Liver (tissue), 8 donors: ENCODE measurements at regions not wholly inside any gene's neighbourhood (a gene's known extent, or its start where the extent isn't known, plus 50 kb on each side); places are given as distances from the start of the nearest gene placed in this dataset.

Source experiments
- DNase-seq: peaks from one replicate; pipeline ENCODE4 v3.0.0-alpha.2; 2017; ENCODE audit warnings: low spot score
- H3K27ac ChIP-seq, 2 donors: one replicate each; pipeline ENCODE4 v1.7.0; 2013; ENCODE audit warnings: inconsistent platforms in 2 of 2, low read length in 2 of 2, control low read depth in 1 of 2, low read depth in 1 of 2, mild to moderate bottlenecking in 1 of 2
- H3K27me3 ChIP-seq, 4 donors: one replicate each; pipeline versions ENCODE4 v1.6.1 to v1.7.0; 2013; ENCODE audit warnings: low read length in 3 of 4, inconsistent platforms in 1 of 4, mild to moderate bottlenecking in 1 of 4, moderate library complexity in 1 of 4; ENCODE audit not compliant: control insufficient read depth in 4 of 4, insufficient read depth in 4 of 4
- H3K36me3 ChIP-seq, 4 donors: one replicate each; pipeline versions ENCODE4 v1.6.1 to v1.7.0; 2013; ENCODE audit warnings: low read length in 3 of 4, mild to moderate bottlenecking in 3 of 4, low read depth in 1 of 4, moderate library complexity in 1 of 4; ENCODE audit not compliant: control insufficient read depth in 4 of 4, insufficient read depth in 3 of 4
- H3K4me1 ChIP-seq, 4 donors: one replicate each; pipeline versions ENCODE4 v1.6.1 to v1.7.0; 2013; ENCODE audit warnings: low read length in 3 of 4, mild to moderate bottlenecking in 3 of 4, moderate library complexity in 1 of 4; ENCODE audit not compliant: control insufficient read depth in 4 of 4, insufficient read depth in 4 of 4
- H3K4me3 ChIP-seq, 3 donors: one replicate each; pipeline versions ENCODE4 v1.6.1 to v1.7.0; 2013; ENCODE audit warnings: low read length in 3 of 3, control low read depth in 1 of 3, low read depth in 1 of 3, mild to moderate bottlenecking in 1 of 3
- H3K9ac ChIP-seq, 2 donors: one replicate each; pipeline ENCODE4 v1.7.0; 2013; ENCODE audit warnings: low read length in 2 of 2, mild to moderate bottlenecking in 2 of 2, moderate library complexity in 2 of 2, control low read depth in 1 of 2, low read depth in 1 of 2
- H3K9me3 ChIP-seq, 4 donors: one replicate each; pipeline versions ENCODE4 v1.6.1 to v1.7.0; 2013; ENCODE audit warnings: low read length in 3 of 4; ENCODE audit not compliant: control insufficient read depth in 4 of 4
- CTCF ChIP-seq: fragments of 150-350 bp; IDR thresholded peaks from 2 replicates; pipeline ENCODE4 v1.5.1; 2017; ENCODE audit warnings: improper control_type of control experiment, low read depth, low read length; ENCODE audit not compliant: missing input control
- EGR1 ChIP-seq, 2 donors: IDR thresholded peaks; 2 replicates each; pipeline ENCODE4 v1.6.1; 2016 to 2018; ENCODE audit warnings: antibody characterized with exemption in 2 of 2, low read depth in 2 of 2
- FOXA1 ChIP-seq: IDR thresholded peaks from 2 replicates; pipeline ENCODE4 v1.6.1; 2016; ENCODE audit warnings: antibody characterized with exemption
- FOXA2 ChIP-seq: IDR thresholded peaks from 2 replicates; pipeline ENCODE4 v1.6.1; 2016; ENCODE audit warnings: antibody characterized with exemption
- GABPA ChIP-seq, 2 donors: IDR thresholded peaks in 1 of 2; conservative IDR thresholded peaks in 1 of 2; 2 replicates each; pipeline ENCODE4 v1.6.1; 2016; ENCODE audit warnings: antibody characterized with exemption in 2 of 2, mild to moderate bottlenecking in 1 of 2, moderate library complexity in 1 of 2
- HNF4G ChIP-seq: IDR thresholded peaks from 2 replicates; pipeline ENCODE4 v1.6.1; 2016; ENCODE audit warnings: antibody characterized with exemption
- NR2F2 ChIP-seq: IDR thresholded peaks from 2 replicates; pipeline ENCODE4 v1.6.1; 2016; ENCODE audit warnings: antibody characterized with exemption
- RAD21 ChIP-seq, 2 donors: IDR thresholded peaks; 2 replicates each; pipeline ENCODE4 v1.6.1; 2016; ENCODE audit warnings: antibody characterized with exemption in 2 of 2, mild to moderate bottlenecking in 2 of 2
- REST ChIP-seq: IDR thresholded peaks from 2 replicates; pipeline ENCODE4 v1.6.1; 2016; ENCODE audit warnings: antibody characterized with exemption, mild to moderate bottlenecking
- RXRA ChIP-seq, 2 donors: IDR thresholded peaks; 2 replicates each; pipeline ENCODE4 v1.6.1; 2017 to 2018; ENCODE audit warnings: antibody characterized with exemption in 2 of 2, mild to moderate bottlenecking in 1 of 2
- SP1 ChIP-seq: IDR thresholded peaks from 2 replicates; pipeline ENCODE4 v1.6.1; 2018; ENCODE audit warnings: antibody characterized with exemption, mild to moderate bottlenecking
- TAF1 ChIP-seq: conservative IDR thresholded peaks from 2 replicates; pipeline ENCODE4 v1.6.1; 2016; ENCODE audit warnings: antibody characterized with exemption, mild to moderate bottlenecking
- YY1 ChIP-seq: IDR thresholded peaks from 2 replicates; pipeline ENCODE4 v1.6.1; 2016; ENCODE audit warnings: antibody characterized with exemption, mild to moderate bottlenecking
- ZBTB33 ChIP-seq: IDR thresholded peaks from 2 replicates; pipeline ENCODE4 v1.6.1; 2016; ENCODE audit warnings: antibody characterized with exemption
- WGBS: extraction: QIAGEN DNeasy Blood & Tissue Kit; methylation state at CpG from one replicate; pipeline ENCODE4 v1.1.7; 2013; 5-methylcytosine and 5-hydroxymethylcytosine counted together
- TF ChIP-seq, protein P1 (sequence below): IDR thresholded peaks from 2 replicates; pipeline ENCODE4 v1.6.1; 2016; ENCODE audit warnings: antibody characterized with exemption
- donor health status: healthy.
- donor health status: healthy.
- donor health status: healthy.
- donor health status: healthy.
- donor health status: healthy.

DNA sequence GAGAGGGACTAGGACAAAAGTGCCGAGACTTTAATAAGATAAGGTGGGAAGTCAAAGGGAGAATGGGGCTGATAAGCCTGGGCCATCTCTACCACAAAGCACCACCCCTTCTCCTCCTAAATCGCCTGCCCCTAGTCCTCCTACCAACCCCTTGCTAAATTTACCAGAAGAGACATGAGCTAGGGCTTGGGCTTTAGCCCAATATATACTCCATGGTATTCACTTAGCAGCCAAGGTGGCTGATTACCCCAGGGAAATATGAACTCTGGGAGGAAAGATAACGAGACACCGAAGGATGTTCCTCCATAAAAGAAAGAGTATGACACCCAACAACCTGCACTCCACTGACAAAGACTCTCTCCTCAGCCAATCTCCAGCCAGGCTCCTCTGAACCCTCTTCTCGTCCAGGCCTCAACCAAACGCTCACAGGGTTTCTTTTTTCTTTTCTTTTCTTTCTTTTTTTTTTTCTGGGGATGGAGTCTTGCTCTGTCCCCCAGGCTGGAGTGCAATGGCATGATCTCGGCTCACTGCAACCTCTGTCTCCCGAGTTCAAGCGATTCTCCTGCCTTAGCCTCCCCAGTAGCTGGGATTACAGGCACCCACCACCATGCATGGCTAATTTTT is 610.2 kb downstream of the UQCRFS1 start:
- DNase-seq: no peak
- H3K27ac ChIP-seq: no peak overlapping the region
- H3K9ac ChIP-seq: no peak overlapping the region
- 84% methylated on average over 9 of the region's 9 CpGs for WGBS
- peaks cover 0 to 6% (median 0%) of the 10 kb centered on the region in 4 donors for H3K4me1 ChIP-seq
- H3K27me3 ChIP-seq: no peaks in the 10 kb centered on the region
- no peaks in the 10 kb centered on the region for H3K9me3 ChIP-seq
- H3K4me3 ChIP-seq: no peak overlapping the region
- no peaks in the 10 kb centered on the region for H3K36me3 ChIP-seq
- TF ChIP-seq SP1: no peak

- H3K9ac ChIP-seq: no peak overlapping the region
- peaks cover 0 to 6% (median 0%) of the 10 kb centered on the region in 4 donors for H3K4me1 ChIP-seq
- H3K27me3 ChIP-seq: no peaks in the 10 kb centered on the region
- TF ChIP-seq YY1 (no peak), CTCF (no peak), HNF4G (no peak), RAD21 (IDR thresholded peaks at IDR 0.05) (no peak)
- DNase-seq: no peak
- H3K27ac ChIP-seq: no peak overlapping the region
- no peak overlapping the region for H3K4me3 ChIP-seq
- H3K9me3 ChIP-seq: no peaks in the 10 kb centered on the region
- H3K36me3 ChIP-seq: no peaks in the 10 kb centered on the region
- 83% methylated on average over 10 of the region's 10 CpGs for WGBS
Measured at GRCh38 chr19:28601723-28602440, 611.1 kb downstream of the UQCRFS1 start.

GRCh38 chr19:28598861-28599260 is 614.1 kb downstream of the UQCRFS1 start:
- no peak overlapping the region for H3K4me3 ChIP-seq
- H3K4me1 ChIP-seq: no peaks in the 10 kb centered on the region
- TF ChIP-seq TAF1: no peak
- TF ChIP-seq SP1: no peak
- TF ChIP-seq GABPA (IDR thresholded peaks at IDR 0.05 in 1 of 2, conservative IDR thresholded peaks at IDR 0.05 in 1 of 2): no peak
- H3K27me3 ChIP-seq: no peaks in the 10 kb centered on the region
- H3K27ac ChIP-seq: no peak overlapping the region
- no peak overlapping the region for H3K9ac ChIP-seq
- WGBS: 73% methylated on average over 3 of the region's 3 CpGs
- DNase-seq: no peak
- no peaks in the 10 kb centered on the region for H3K36me3 ChIP-seq
- H3K9me3 ChIP-seq: no peaks in the 10 kb centered on the region

DNA sequence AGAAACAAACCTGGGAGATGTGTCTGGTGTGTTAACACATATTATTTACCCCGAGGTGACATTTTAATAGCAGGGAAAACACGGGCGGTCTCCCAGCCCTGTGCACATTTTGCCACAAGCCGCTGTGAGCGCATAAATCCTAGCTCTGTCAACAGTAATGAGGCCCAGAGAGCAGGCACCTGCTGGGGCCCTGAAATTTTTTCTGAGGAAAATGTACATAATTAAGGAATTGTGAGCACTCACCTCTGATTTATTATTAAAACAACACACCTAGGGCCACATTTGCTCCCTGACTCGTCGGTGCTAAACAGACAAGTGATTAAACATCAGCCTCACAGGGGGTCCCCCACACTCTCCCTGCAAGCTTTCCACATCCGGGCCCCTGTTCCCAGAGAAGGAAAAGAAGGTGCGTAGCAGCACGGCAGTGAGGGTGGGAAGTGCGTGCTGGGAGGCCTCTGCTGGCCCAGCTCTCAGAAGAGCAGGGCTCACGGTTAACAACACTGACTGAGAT is 616.3 kb downstream of the UQCRFS1 start:
- no peak for DNase-seq
- WGBS: 77% methylated on average over 12 of the region's 12 CpGs
- H3K9ac ChIP-seq: no peak overlapping the region
- TF ChIP-seq NR2F2: no peak
- TF ChIP-seq, protein P1, sequence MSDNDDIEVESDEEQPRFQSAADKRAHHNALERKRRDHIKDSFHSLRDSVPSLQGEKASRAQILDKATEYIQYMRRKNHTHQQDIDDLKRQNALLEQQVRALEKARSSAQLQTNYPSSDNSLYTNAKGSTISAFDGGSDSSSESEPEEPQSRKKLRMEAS: no peak
- no peak for TF ChIP-seq SP1
- TF ChIP-seq ZBTB33: no peak
- no peak for TF ChIP-seq EGR1 (IDR thresholded peaks at IDR 0.05; ENCODE audit: low read depth in 2 of 2)
- no peak for TF ChIP-seq FOXA2
- TF ChIP-seq YY1: no peak
- TF ChIP-seq FOXA1: no peak
- TF ChIP-seq REST: no peak
- TF ChIP-seq HNF4G: no peak
- no peak for TF ChIP-seq RXRA (IDR thresholded peaks at IDR 0.05)

More for the DNA sequence above, 616.3 kb downstream of the UQCRFS1 start:
- Histone ChIP-seq H3K36me3 (no peaks in the 10 kb centered on the region), H3K4me1 (no peaks in the 10 kb centered on the region), H3K27ac (no peak overlapping the region), H3K27me3 (no peaks in the 10 kb centered on the region), H3K9me3 (no peaks in the 10 kb centered on the region), H3K4me3 (no peak overlapping the region)
